AG04450 (cell line): ENCODE measurements at regions not wholly inside any gene's neighbourhood (a gene's known extent, or its start where the extent isn't known, plus 50 kb on each side); places are given as distances from the start of the nearest gene placed in this dataset.
A peak's percentile ranks its signal among the peaks of the same experiment; 100 is the strongest.

Source experiments
- CTCF ChIA-PET: fragments of 300-600, 350-600 bp; formaldehyde crosslinking; extraction: SDS; loops from one replicate; lab custom pipeline; 2022; ENCODE audit warnings: antibody characterized with exemption, inconsistent platforms; lab: Charles Lee
- POLR2A ChIA-PET: fragments of 350-600 bp; formaldehyde crosslinking; extraction: SDS; loops from one replicate; lab custom pipeline; 2021; ENCODE audit warnings: antibody characterized with exemption, inconsistent platforms; lab: Yijun Ruan, JAX
- DNase-seq: peaks from one replicate; pipeline ENCODE4 v3.0.0-alpha.2; 2011; ENCODE audit warnings: low read depth, low spot score
- H3K27ac ChIP-seq: one replicate; pipeline ENCODE4 v1.5.1; 2012; ENCODE audit warnings: low read depth, low read length, control low read depth
- H3K27me3 ChIP-seq: one replicate; pipeline ENCODE4 v1.6.0; 2012; ENCODE audit warnings: low read length; ENCODE audit not compliant: control insufficient read depth, insufficient read depth
- H3K4me3 ChIP-seq: 2 replicates; pipeline ENCODE4 v1.5.1; 2011; ENCODE audit warnings: mild to moderate bottlenecking, low read depth, low read length, control low read depth
- H3K9me3 ChIP-seq: 2 replicates; pipeline ENCODE4 v1.5.1; 2012; ENCODE audit warnings: low read length; ENCODE audit not compliant: control insufficient read depth, insufficient read depth
- CTCF ChIP-seq: IDR thresholded peaks from 2 replicates; pipeline ENCODE4 v1.5.1; 2011; ENCODE audit warnings: low read depth, low read length, control low read depth, inconsistent platforms

GRCh38 chr16:59060207-59060606, 326.1 kb upstream of the GOT2 start:
- Histone ChIP-seq H3K27me3 (no peaks in the 10 kb centered on the region), H3K4me3 (no peak overlapping the region), H3K9me3 (no peaks in the 10 kb centered on the region; the same call in none of the 2 replicates), H3K27ac (no peak overlapping the region)
- peak; percentile 3 for DNase-seq
- ChIA-PET POLR2A (no interaction called here), CTCF (no interaction called here)
- TF ChIP-seq CTCF: no peak

- POLR2A ChIA-PET: no interaction called here
- Histone ChIP-seq H3K27me3 (no peaks in the 10 kb centered on the region), H3K9me3 (peaks cover 1% of the 10 kb centered on the region), H3K27ac (no peak overlapping the region), H3K4me3 (no peak overlapping the region)
- no peak for TF ChIP-seq CTCF
- CTCF ChIA-PET: interaction anchor here (0.5 kb wide), 1 partner anchor 17 kb away, joined by 4 read pairs; no protein-coding TSS in a partner anchor
- no peak for DNase-seq
Observed at GRCh38 chr16:59058250-59058649, 324.1 kb upstream of the GOT2 start.

- Histone ChIP-seq H3K9me3 (peaks cover 4% of the 10 kb centered on the region), H3K27ac (no peak overlapping the region), H3K4me3 (no peak overlapping the region), H3K27me3 (no peaks in the 10 kb centered on the region)
- ChIA-PET CTCF (no interaction called here), POLR2A (no interaction called here)
- no peak for TF ChIP-seq CTCF
- no peak for DNase-seq
Observed at GRCh38 chr16:59053911-59054310, 319.8 kb upstream of the GOT2 start.

- Histone ChIP-seq H3K27ac (no peak overlapping the region), H3K4me3 (no peak overlapping the region), H3K9me3 (peaks cover 4% of the 10 kb centered on the region), H3K27me3 (no peaks in the 10 kb centered on the region)
- ChIA-PET CTCF (no interaction called here), POLR2A (no interaction called here)
- TF ChIP-seq CTCF: no peak
- DNase-seq: no peak
Observed at GRCh38 chr16:59052231-59052630, 318.1 kb upstream of the GOT2 start.

- Histone ChIP-seq H3K9me3 (peaks cover 8% of the 10 kb centered on the region; the same call in 1 of the 2 replicates), H3K27me3 (no peaks in the 10 kb centered on the region), H3K27ac (no peak overlapping the region), H3K4me3 (no peak overlapping the region)
- DNase-seq: no peak
- TF ChIP-seq CTCF: no peak
- CTCF ChIA-PET: interaction anchor here (0.5 kb wide), 1 partner anchor 231 kb away, joined by 3 read pairs; no protein-coding TSS in a partner anchor
- POLR2A ChIA-PET: no interaction called here
Observed at GRCh38 chr16:59048876-59049275, 314.8 kb upstream of the GOT2 start.
